ENCODE measurements at regions not wholly inside any gene's neighbourhood (a gene's known extent, or its start where the extent isn't known, plus 50 kb on each side); places are given as distances from the start of the nearest gene placed in this dataset.

DNA sequence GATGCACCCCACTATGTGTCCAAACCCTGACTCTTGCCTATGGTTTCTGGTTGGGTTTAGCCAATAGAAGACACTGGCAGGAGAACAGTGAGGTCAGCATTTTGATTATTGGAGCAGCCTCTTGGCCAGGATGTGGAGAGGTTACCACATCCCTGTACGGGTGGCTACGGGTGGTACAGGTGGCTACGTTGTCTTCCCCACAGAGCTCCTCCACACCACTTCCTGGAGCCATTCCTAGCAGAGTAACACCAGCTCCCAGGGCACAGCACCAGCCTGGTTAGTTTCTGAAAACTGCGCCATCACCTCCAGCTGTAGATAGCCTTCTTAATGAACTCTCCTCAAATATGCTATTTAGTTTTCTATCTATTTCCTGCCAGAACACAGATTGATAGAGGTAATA, 445.2 kb downstream of the INHBA start:
- Histone ChIP-seq H3K4me3 (no peak overlapping the region), H3K36me3 (replicated peaks in 1 of 2) (no peaks in the 10 kb centered on the region), H3K27me3 (no peaks in the 10 kb centered on the region), H3K27ac (no peak overlapping the region), H3K9me3 (replicated peaks in 1 of 3) (no peaks in the 10 kb centered on the region), H3K4me1 (replicated peaks in 1 of 2) (no peaks in the 10 kb centered on the region)
- intact Hi-C loops (cut with DNase I) = no loop called here
- WGBS, 4 donors = 64 to 100% (median 71%) methylated on average over 1 to 4 of the region's 4 CpGs
- TF ChIP-seq, protein P1, sequence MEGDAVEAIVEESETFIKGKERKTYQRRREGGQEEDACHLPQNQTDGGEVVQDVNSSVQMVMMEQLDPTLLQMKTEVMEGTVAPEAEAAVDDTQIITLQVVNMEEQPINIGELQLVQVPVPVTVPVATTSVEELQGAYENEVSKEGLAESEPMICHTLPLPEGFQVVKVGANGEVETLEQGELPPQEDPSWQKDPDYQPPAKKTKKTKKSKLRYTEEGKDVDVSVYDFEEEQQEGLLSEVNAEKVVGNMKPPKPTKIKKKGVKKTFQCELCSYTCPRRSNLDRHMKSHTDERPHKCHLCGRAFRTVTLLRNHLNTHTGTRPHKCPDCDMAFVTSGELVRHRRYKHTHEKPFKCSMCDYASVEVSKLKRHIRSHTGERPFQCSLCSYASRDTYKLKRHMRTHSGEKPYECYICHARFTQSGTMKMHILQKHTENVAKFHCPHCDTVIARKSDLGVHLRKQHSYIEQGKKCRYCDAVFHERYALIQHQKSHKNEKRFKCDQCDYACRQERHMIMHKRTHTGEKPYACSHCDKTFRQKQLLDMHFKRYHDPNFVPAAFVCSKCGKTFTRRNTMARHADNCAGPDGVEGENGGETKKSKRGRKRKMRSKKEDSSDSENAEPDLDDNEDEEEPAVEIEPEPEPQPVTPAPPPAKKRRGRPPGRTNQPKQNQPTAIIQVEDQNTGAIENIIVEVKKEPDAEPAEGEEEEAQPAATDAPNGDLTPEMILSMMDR (IDR thresholded peaks at IDR 0.05) = no peak
- TF ChIP-seq POLR2A (IDR thresholded peaks at IDR 0.05) = no peak
- no peak for DNase-seq

DNA sequence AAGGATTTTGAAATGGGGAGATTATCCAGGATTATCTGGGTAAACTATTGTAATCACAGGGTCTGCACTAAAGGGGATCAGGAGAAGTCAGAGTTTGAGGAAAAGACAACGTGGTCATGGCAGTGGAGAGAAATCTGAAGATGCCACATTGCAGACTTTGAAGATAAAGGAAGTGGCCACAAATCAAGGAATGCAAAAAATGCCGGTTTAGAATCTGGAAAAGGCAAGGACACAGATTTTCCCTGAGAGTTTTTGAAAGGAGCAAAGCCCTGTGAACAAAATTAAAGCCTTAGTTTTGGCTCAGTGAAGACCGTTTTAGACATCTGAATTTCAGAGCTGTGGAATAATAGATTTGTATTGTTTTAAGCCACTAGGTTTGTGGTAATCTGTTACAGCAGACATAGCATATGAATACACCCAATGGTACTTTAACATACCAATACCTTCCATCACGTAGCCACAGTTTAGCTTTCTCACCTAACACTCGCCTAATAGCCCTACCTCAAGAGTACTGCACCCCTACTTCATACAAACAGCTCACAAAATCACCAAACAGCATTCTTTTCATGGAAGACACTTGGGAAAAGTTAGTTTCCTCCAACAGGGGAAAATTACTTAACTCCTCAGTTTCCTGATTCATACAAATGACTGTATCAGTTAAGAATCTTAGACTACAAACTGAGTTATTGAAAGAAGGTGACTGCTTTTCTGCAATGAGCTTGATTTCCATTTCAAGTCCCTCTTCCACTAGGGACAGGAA, 446.5 kb downstream of the INHBA start:
- no peak for TF ChIP-seq POLR2A (IDR thresholded peaks at IDR 0.05)
- TF ChIP-seq, protein P1 (IDR thresholded peaks at IDR 0.05) = no peak
- Histone ChIP-seq H3K27ac (no peak overlapping the region), H3K4me1 (replicated peaks in 1 of 2) (no peaks in the 10 kb centered on the region), H3K4me3 (no peak overlapping the region), H3K27me3 (no peaks in the 10 kb centered on the region), H3K36me3 (replicated peaks in 1 of 2) (no peaks in the 10 kb centered on the region), H3K9me3 (replicated peaks in 1 of 3) (no peaks in the 10 kb centered on the region)
- no peak for DNase-seq
- intact Hi-C loops (cut with DNase I) = no loop called here
- 47 to 61% (median 55%) methylated on average over 5 of the region's 5 CpGs for WGBS, 4 donors

DNA sequence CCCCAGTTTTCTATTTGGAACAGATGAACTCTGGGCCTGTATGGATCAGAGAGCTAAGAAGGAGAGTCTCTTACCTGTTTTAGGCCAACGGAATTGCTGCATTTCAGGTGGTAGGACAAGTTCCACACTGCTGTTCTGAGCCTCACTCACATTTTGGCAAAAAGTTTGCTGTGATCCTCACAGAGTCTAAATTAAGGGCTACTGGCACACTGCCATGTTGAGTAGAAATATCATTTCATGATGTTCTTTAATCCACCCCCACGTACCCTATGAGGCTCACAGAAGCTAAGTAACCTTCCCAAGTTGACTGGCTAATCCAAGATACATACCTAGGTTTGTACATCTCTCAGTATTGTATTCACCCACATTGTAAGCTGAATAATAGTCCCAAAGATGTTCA, 447.2 kb downstream of the INHBA start:
- WGBS, 4 donors = 58 to 79% (median 65%) methylated on average over 2 of the region's 2 CpGs
- no peak overlapping the region for H3K4me3 ChIP-seq
- no peak for DNase-seq
- H3K27me3 ChIP-seq = no peaks in the 10 kb centered on the region
- H3K36me3 ChIP-seq (replicated peaks in 1 of 2) = no peaks in the 10 kb centered on the region
- no peak overlapping the region for H3K27ac ChIP-seq
- intact Hi-C loops (cut with DNase I) = no loop called here
- H3K4me1 ChIP-seq (replicated peaks in 1 of 2) = no peaks in the 10 kb centered on the region
- no peaks in the 10 kb centered on the region for H3K9me3 ChIP-seq (replicated peaks in 1 of 3)
- TF ChIP-seq POLR2A (IDR thresholded peaks at IDR 0.05) = no peak
- TF ChIP-seq, protein P1 (IDR thresholded peaks at IDR 0.05) = no peak

DNA sequence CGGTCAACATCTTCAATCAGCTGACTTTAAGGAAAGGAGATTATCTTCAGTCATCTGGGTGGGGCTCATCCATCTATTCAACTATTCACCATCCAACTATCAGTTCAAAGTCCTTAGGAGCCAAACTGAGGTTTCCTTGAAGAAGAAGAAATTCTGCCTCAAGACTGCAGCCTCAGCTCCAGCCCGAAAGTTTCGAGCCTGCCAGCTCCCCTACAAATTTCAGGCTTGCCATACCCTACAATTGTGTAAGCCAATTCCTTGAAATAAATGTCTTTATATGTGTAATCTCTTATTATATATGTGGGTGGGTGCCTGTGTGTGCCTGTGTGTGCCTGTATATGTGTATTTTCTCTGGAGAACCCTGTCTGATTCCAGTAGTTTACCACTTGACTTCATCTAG, 447.8 kb downstream of the INHBA start:
- intact Hi-C loops (cut with DNase I) = no loop called here
- Histone ChIP-seq H3K9me3 (replicated peaks in 1 of 3) (no peaks in the 10 kb centered on the region), H3K36me3 (replicated peaks in 1 of 2) (no peaks in the 10 kb centered on the region), H3K27me3 (no peaks in the 10 kb centered on the region), H3K4me1 (replicated peaks in 1 of 2) (no peaks in the 10 kb centered on the region), H3K4me3 (no peak overlapping the region), H3K27ac (no peak overlapping the region)
- no peak for TF ChIP-seq POLR2A (IDR thresholded peaks at IDR 0.05)
- TF ChIP-seq, protein P1 (IDR thresholded peaks at IDR 0.05) = no peak
- 75 to 95% (median 76%) methylated on average over 3 of the region's 3 CpGs for WGBS, 4 donors
- DNase-seq = no peak
